Astrocyte of the cerebellum (primary cell): ENCODE measurements at regions not wholly inside any gene's neighbourhood (a gene's known extent, or its start where the extent isn't known, plus 50 kb on each side); places are given as distances from the start of the nearest gene placed in this dataset.

ENCODE experiments used
- DNase-seq: peaks from one replicate; pipeline ENCODE4 v3.0.0-alpha.2; 2011; ENCODE audit warnings: low read depth
- H3K4me3 ChIP-seq: 2 replicates; pipeline ENCODE4 v1.5.1; 2011; ENCODE audit warnings: mild to moderate bottlenecking, low read depth, low read length, moderate library complexity
- in situ Hi-C: cut with HindIII; loops from 2 replicates; pipeline ENCODE4 v1.10.0; 2017; ENCODE audit warnings: low sequenced_read_pairs
- TF ChIP-seq, protein P1 (sequence below): IDR thresholded peaks from 2 replicates; pipeline ENCODE4 v1.5.1; 2012; ENCODE audit warnings: low read length, low read depth, moderate library complexity, mild to moderate bottlenecking; ENCODE audit errors: missing control alignments

DNA sequence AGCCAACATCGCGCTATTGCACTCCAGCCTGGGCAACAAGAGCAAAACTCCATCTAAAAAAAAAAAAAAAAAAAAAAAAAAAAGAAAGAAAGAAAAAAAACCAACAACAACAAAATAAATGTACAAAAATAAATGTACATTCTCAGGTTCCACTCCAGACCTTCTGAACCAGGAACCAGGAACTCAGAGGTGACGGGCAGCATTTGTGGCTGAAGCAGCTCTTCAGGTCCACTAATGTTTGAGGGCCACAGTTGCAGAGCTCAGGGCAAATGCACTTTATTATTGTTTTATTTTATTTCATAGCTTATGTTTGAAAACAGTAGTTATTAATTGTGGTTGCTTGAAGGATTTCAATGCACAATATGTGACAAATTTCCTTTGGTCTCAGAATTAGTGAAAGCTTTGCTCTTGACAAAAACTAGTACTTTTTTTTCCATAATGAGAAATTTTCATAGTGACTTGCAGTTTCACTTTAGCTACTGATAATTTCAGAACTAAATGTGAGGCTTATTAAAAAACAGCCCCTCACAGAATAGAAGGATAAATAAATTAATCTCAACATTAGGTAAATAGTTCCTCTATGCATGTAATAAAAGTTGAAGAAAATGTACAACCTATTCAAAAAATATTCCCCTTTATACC lies 378.4 kb upstream of the SPHKAP start:
- no peak for DNase-seq

DNA sequence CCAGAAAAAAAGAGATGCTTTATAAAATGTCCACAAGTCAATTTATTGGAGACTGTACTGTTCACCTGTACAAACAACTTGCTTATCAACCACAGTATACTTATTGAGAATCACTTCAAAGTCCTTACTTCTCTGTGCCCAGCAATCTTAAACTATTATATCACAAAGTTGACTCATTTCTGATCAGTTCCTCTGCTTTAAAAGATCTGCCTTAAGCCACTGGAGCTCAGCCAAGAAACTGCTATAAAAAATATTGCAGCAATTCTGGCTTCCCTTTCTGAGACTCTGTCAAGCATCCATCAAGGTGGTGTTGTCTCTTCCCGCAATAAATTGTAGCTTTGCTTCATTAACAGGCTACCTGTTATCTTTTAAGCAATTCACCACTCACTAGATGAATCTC lies 375.2 kb upstream of the SPHKAP start:
- DNase-seq, result no peak
- TF ChIP-seq, protein P1, sequence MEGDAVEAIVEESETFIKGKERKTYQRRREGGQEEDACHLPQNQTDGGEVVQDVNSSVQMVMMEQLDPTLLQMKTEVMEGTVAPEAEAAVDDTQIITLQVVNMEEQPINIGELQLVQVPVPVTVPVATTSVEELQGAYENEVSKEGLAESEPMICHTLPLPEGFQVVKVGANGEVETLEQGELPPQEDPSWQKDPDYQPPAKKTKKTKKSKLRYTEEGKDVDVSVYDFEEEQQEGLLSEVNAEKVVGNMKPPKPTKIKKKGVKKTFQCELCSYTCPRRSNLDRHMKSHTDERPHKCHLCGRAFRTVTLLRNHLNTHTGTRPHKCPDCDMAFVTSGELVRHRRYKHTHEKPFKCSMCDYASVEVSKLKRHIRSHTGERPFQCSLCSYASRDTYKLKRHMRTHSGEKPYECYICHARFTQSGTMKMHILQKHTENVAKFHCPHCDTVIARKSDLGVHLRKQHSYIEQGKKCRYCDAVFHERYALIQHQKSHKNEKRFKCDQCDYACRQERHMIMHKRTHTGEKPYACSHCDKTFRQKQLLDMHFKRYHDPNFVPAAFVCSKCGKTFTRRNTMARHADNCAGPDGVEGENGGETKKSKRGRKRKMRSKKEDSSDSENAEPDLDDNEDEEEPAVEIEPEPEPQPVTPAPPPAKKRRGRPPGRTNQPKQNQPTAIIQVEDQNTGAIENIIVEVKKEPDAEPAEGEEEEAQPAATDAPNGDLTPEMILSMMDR, result no peak
- in situ Hi-C loops, result no loop called here
- no peak overlapping the region for H3K4me3 ChIP-seq

More for the DNA sequence above, 378.4 kb upstream of the SPHKAP start:
- TF ChIP-seq, protein P1, result no peak
- H3K4me3 ChIP-seq, result no peak overlapping the region
- in situ Hi-C loops, result no loop called here

DNA sequence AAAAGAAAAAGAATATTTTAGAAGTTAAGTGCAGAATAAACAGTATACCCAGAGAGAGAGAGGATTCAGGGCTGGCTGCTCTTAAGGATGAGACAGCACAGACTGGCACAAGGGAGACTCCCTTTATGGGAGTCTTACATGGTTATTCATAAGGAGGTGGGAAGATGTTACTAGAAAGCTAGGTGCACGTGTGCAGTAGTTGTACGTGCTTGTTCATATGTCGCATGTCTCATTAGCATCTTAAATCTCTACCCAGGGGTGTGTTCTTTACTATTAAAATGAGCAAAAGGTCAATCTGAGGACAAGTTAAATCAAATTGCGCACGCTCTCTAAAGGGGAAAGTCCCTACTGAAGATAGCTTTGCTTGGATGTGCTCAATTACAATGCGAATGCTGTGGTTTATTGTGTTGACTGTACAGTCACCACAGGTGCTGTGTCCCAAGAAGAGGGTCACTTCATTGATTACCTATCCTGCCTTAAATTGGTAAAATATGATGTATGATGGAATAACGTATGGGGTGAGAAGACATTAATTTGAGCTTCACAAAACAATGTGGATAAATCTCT lies 368.0 kb upstream of the SPHKAP start:
- no peak overlapping the region for H3K4me3 ChIP-seq
- DNase-seq, result no peak
- in situ Hi-C loops, result no loop called here
- TF ChIP-seq, protein P1, result no peak

DNA sequence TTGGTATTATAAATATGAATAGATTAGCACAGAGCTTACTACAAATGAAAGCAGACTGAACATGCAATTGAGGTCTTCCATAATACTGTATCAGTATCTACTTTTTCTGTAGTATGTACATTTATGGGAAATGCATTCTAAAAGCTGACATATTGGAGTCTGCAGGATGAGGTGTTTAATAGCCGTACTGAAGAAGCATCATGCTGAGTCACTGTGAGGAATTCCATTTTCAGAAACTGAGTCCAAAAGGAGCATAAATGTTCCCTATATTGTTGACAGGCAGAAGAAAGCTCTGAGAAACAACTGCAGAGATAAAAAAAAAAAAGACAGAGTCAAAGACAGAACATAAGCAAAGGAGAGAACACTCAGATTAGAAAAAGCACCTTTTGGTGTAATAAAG lies 366.7 kb upstream of the SPHKAP start:
- TF ChIP-seq, protein P1, result no peak

DNA sequence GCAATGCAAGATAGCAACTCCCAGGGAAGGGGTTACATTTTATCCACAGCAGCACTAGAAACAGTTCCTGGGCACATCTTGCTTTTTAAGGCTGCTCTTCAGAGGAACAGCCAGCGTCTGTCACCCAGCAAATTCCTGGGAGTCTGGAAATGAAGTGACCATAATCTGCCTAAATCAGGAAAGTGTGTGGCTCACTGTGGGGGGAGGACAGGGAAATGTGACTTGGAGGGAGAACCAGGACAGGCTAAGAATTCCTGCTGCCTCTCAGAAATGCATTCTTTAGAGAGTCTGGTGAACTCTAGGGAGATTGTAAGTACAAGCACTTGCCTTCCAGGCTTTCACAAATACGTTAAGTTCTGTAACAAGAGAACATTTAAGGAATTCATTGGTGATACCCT lies 364.3 kb upstream of the SPHKAP start:
- in situ Hi-C loops, result no loop called here
- TF ChIP-seq, protein P1, result no peak

More for the DNA sequence above, 366.7 kb upstream of the SPHKAP start:
- DNase-seq, result no peak
- no peak overlapping the region for H3K4me3 ChIP-seq
- in situ Hi-C loops, result no loop called here

DNA sequence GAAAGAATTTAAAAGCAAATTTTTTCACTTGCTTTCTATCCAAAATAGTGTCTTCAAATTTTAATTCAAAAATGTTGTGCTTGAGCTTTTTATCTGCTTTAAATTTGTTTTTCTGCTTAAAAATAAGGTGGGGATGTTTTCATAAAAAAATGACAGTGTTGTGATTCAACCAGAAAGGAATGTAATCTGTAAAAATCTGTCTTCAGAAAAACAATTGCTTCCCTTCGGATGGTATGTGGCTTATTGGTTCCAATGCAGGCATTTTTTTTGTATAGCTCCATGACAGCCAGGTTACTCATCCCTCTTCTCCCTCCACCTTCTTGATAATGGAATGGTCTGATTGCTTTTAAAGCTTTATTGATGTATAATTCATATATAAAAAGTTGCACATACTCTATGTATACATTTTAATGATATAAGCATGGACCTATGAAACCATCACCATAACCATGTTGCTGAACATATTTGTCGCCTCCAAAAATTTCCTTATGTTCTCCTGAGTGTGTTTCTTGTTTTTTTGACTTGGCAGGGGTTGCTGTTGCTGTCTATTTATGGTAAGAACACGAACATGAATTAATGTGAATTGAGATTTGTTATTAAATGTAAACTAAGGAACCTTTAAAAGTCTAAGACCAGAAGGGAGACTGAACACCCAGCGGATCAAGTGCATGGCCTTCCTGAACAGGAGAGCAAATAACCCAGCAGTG lies 363.7 kb upstream of the SPHKAP start:
- in situ Hi-C loops, result no loop called here

More for the DNA sequence above, 364.3 kb upstream of the SPHKAP start:
- H3K4me3 ChIP-seq, result no peak overlapping the region
- no peak for DNase-seq

More for the DNA sequence above, 363.7 kb upstream of the SPHKAP start:
- peak; percentile 1 for DNase-seq
- H3K4me3 ChIP-seq, result no peak overlapping the region
- TF ChIP-seq, protein P1, result no peak
